HG03460 (cell line): ENCODE measurements at regions not wholly inside any gene's neighbourhood (a gene's known extent, or its start where the extent isn't known, plus 50 kb on each side); places are given as distances from the start of the nearest gene placed in this dataset.
"Not testable (repeated sequence)": the region's sequence is repeated elsewhere in the genome, so short reads cannot be mapped to it uniquely, and the experiment has no call there.

Source experiments
- ATAC-seq: cut with Tn5 transposase; IDR thresholded peaks from one replicate; pipeline ENCODE4 v1.9.1; 2021; ENCODE audit not compliant: unreplicated experiment

GRCh38 chr21:13827201-13827600 lies 217.6 kb downstream of the POTED start:
- ATAC-seq = no peak

GRCh38 chr21:13826511-13826910 lies 216.9 kb downstream of the POTED start:
- ATAC-seq = not testable (repeated sequence)

GRCh38 chr21:13825218-13825778 lies 215.7 kb downstream of the POTED start:
- not testable (repeated sequence) for ATAC-seq

GRCh38 chr21:13820286-13820685 lies 210.7 kb downstream of the POTED start:
- not testable (repeated sequence) for ATAC-seq

DNA sequence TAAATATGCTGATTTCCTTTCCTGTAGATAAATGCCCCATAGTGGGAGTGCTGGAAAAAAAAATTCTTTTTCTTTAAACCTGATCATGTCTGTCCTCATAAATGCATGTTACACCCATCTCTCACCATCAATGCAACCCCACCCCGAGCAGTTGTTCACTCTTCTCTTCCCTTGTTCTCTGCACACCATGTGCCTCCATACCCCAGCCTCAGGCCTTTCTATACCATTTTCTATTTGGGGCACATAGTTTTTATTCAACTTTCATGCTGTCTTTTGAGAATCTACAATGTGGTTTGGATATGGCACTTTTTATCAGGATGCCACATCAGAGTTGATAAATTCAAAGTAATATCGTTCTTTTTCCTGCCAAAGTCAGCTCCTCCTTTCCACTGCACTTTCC lies 202.6 kb downstream of the POTED start:
- ATAC-seq = not testable (repeated sequence)

- not testable (repeated sequence) for ATAC-seq
Observed at GRCh38 chr21:13810559-13810958, 201.0 kb downstream of the POTED start.

GRCh38 chr21:13806444-13806843 lies 196.9 kb downstream of the POTED start:
- ATAC-seq = not testable (repeated sequence)

DNA sequence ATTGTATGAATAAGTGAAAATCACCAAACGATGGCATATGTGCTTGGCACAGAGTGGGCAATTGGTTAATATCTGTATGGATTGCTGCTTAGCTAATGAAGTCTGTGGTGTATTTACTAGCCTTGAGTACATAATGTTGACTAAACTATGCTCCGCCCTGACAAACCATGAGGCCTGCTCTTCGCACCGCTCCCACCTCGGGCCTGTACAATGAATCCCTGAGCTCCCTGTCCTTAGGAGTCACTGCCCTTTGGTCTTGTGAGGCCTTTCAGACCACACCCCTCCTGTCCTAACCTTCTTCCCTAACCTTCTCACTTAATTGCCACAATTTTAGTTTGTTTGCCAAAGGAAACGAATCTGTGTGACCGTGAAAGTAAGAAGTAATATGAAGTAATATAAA lies 193.2 kb downstream of the POTED start:
- not testable (repeated sequence) for ATAC-seq
